ENCODE measurements at regions not wholly inside any gene's neighbourhood (a gene's known extent, or its start where the extent isn't known, plus 50 kb on each side); places are given as distances from the start of the nearest gene placed in this dataset.

DNA sequence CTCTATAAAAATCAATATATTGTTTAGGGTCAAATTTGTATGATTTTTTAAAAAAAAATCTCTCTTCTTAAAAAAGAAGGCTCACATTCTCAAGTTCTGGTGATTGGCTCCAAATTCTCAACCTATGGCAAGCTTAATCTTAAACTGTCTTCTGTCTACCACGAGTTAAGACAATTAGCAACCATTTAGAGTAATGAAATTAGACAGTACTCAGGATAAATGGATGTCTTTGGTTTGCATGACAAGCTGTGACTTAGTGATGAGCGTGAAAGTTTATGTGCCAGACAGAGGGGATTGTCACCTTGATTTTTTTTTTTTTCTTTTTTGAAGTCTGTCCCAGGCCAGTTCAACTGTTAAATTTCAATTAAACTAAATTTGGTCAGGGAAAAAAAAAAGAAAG, 1632.3 kb downstream of the MAT2B start:
- DNase-seq = no peak

DNA sequence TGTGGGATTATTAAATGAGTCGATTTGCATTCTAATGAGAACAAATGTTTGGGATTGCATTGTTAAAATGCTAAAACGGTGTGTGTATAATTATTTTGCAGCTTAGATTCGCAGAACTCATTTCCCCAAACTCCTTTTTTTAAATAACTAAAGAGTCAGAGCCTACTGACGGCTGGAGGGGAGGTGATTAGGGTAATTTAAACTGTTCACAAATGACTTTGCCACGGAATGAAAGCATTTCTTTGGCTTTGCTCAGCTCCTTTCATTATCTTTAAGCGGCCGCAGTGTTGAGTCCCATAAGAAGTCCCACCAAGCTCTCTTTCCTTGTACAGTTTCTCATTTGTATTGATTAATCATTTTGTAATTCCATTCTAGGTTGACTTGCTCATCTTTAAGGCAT, 1632.8 kb downstream of the MAT2B start:
- DNase-seq = no peak

DNA sequence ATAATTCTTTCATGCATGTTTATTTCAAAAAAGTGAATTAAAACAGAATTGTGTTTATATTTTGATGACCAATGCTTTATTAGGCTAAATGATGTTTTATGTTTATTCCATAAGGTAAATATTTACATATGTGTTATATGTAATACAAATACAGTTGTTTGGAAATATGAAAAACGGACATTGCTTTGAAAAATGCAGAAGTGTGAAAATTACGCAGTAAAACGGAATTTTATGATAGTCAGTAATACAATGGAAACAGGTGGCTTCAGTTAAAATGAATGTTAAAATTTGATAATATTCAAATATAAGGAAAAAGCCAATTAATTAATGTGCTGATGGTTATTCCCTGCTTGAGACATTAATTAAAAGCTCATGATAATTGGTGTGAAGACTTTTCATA, 1633.8 kb downstream of the MAT2B start:
- no peak for DNase-seq

DNA sequence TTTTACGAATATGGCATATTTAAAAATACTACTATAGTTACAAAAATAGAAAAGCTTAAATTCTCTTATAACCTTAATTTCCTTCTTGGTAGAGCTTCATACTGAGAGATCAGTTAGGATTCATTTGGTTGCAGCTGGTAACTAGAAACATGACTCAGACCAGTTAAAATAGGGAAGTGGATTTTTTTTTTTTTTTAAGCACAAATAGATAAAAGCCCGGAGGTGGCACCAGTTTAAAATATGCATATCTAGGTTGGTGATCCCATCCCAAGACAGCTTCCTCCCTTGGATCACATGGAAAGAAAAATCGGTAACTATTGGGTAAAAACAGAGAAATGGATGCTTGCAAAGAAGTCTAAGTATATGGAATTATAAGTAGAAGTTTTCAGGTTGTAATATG, 1634.3 kb downstream of the MAT2B start:
- no peak for DNase-seq

DNA sequence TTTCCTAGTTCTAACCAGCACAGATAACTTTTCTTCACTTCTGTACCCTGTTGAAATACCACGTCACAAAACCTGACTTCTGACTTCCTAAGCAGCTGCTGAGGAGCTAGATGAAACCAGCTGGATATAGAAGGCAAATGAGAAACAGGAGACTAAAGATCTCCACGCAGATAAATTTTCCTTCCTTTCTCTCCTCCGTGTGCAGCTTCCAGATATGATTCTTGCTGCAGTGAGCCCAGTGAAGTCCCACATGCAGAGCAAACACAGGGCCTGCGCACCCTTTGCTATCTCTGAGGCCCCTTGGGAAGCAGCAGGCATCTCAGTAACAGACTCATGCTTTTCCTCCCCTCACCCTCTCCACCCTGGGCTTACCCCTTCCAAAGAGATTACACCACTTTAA, 1638.3 kb downstream of the MAT2B start:
- DNase-seq = no peak

DNA sequence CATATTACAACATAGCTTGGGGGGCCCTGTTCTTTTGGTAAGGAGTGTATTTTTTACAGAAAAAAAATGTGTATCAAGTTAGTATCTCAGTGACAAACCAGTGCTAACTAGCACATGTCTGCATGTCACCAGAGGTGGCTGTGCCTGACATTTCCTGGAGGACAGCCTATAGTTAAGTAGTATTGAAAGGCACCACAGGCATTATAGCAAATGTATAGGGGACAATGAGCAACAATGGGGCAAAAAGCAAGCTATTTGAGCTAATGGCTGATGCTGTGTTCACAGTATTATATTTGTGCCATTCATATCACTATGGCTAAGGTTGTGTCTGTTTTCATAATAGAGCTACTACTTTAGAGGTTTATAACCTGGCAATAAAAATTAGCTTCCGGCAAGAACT, 1644.0 kb downstream of the MAT2B start:
- no peak for DNase-seq

DNA sequence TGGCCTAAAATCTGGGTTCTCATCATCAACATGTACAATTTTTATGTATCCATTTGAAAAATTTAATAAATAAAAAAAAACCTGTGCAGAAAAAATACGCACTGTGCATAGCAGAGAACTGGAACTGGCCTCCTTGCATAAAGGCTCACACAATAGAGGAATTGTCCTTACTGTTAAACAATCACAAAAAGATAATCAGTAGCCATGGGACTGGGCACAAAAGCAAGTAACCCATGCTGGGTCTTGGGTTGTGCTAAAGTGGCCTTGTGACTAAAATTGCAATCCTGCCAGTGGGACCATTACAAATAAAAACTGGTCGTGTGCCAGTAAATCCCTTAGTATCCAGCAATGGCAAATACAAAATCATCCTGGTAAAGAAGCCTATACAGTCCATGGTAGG, 1646.6 kb downstream of the MAT2B start:
- DNase-seq = no peak

DNA sequence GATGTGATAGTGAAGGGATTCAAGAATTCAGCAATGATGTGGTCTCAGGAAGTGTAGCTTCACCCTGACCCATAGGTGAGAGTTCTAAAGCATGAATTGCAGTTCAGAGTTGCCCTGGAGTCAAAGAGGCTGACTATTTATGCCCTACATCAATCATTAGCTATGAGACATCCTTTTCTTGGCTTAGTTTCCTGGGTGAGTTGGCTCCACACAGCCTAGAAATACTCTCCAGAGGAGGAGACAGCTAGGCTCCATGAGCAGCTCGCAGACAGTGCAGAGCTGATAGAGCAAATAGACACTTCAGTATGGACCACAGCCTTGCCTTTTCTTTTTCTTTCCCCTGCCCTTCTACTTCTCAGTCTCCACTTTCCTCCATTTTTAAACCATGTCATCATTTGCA, 1651.8 kb downstream of the MAT2B start:
- DNase-seq = no peak

DNA sequence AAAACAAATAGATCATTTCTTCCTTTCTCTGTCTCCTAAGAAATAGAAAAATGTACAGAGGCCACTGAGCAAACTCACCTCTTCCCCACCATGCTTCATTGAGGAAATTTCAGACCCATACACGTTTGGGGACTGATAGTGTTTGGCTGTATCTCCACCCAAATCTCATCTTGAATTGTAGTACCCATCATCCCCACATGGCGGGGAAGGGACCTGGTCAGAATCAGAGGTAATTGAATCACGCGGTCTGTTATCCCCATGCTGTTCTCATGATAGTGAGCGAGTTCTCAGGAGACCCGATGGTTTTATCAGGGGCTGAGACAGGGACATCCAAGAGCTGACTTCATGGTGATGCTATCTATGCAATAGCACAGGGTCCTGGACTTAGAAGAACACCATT, 1655.8 kb downstream of the MAT2B start:
- no peak for DNase-seq

DNA sequence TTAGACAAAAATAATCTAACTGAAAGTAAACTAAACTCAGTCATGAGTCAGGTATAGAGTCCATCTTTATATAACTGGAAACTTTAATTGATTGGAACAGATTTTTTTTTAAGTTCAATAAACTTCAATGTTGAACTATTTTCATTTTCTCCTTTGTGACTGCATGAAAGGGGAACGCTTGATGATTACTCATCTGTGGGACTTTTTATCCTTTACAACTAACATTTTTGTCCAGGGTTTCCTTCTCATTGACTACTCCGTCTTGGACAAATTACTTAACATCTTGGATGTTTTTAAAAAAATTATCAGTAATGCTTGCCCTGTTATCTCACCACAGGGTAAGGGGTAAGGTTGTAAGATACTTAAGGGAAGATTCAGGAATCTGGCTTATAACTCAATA, 1658.4 kb downstream of the MAT2B start:
- no peak for DNase-seq

DNA sequence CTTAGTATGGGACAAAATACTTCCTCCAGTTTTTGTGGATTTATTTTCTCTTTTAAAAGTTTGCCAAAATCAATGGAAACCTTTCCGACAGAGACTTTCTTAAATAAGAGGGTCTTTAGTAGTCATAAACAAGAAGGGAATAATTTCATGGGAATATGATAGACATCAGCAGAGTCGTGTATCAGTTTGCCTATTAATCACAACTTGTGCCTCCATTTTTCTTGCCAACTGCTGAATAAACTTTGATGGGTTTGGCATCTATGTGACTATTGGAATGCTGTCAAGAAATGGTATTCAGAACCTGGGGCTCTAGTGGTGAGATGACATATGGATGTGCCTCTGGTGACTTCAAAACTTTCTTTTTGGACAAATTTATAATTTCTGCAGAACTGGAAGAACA, 1668.2 kb downstream of the MAT2B start:
- DNase-seq = peak; percentile 17

DNA sequence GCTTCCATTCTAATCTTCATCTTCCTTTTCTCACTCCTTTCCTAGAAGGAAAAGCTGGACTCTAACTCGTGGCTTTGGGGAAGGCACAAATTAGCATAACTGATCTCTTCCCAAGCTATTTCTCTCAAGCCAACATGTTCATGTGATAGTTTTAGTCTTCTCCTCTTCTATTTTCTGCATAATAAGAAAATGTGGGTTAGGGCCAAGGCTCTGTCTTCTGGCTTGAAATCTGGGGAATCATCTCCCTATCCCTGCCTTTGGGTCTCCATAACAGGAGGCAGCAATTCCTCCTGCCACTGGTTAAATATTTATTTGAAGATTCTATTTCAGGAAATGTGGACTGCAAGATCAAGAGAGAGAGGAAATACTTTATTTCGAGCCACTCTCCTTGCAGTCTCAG, 1669.6 kb downstream of the MAT2B start:
- DNase-seq = no peak

DNA sequence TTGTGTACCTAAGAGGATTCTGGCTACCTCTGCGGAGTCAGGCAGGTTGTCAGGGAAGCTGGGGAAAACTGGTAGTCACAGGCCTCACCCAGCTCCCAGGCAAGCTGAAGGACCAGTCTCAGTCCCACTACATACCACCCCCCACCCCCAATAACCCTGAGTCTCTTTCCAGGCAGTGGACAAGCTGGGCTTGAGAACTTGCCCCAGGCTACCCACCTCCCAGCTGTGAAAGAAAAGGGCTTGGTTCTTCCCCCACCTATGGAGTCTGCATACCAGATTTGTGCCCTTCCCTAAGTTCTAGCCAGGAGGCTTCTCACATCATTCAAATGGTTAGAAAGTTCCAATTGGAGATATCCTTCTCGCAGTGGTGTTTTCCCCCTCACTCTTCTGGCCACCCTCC, 1678.8 kb downstream of the MAT2B start:
- DNase-seq = no peak

DNA sequence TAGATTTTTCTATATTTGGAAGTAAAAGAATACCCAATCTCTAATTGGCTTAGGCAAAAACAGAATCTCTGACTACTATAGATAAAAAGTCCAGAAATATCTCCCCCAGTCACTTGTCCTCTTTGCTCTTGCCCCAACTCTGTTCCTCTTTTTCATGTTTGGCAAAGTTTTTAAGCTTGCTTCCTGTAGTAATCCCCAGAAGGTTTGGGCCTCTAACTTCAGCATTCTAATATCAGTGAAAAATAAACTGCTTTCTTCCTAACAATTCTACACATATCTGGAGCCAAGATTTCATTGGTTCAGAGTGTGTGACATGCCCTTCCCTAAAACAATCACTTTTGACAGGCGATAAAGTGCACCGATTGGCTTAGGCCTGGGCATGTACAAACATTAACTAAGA, 1680.3 kb downstream of the MAT2B start:
- DNase-seq = no peak

DNA sequence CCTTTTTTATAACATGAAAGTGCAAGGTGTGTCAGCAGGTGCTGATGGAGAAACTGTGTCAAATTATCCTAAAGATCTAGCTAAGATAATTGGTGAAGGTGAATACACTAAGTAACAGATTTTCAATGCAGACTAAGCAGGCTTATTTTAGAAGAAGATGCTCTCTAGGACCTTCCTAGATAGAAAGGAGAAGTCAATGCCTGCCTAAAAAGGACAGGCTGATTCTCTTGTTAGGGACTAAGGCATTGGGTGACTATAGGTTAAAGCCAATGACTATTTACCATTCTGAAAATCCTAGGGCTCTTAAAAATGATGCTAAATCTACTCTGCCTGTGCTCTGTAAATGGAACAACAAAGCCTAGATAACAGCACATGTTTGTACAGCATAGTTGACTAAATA, 1682.4 kb downstream of the MAT2B start:
- DNase-seq = no peak

DNA sequence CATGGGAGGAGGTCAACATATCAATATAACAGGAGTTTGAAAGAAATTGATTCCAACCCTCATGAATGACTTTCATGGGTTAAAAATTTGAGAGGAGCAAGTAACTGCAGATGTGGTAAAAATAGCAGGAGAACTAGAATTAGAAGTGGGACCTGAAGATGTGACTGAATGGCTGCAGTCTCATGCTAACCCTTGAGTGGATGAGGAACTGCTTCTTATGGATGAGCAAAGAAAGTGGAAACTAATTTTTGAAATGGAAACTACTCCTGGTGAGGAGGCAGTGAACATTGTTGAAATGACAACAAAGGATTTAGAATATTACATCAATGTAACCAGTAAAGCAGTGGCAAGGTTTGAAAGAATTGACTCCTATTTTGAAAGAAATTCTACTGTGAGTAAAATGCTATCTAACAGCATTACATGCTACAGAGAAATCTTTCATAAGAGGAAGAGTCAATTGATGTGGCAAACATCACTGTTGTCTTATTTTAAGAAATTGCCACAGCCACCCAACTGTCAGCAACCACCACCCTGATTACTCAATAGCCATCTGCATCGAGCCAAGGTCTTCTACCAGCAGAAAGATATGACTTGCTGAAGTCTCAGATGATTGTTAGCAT, 1683.2 kb downstream of the MAT2B start:
- DNase-seq = no peak

DNA sequence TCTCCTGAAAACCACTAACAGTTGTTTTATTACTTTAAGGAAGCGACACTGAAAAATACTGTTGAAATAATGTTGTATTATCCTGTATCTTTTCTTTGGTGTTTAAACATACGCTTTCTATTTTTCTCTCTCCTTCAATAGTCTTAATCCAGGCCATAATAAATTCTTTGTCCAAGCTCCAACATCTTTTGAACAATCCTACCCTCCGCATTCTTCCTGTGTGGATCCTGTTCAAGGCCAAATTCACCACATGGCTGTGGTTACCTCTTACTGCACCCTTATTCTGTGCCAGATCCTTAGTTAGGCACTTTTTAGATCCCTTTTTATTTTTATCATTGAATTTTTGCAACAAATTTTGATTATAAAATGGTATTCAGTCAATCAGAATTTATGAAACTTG, 1691.5 kb downstream of the MAT2B start:
- no peak for DNase-seq

DNA sequence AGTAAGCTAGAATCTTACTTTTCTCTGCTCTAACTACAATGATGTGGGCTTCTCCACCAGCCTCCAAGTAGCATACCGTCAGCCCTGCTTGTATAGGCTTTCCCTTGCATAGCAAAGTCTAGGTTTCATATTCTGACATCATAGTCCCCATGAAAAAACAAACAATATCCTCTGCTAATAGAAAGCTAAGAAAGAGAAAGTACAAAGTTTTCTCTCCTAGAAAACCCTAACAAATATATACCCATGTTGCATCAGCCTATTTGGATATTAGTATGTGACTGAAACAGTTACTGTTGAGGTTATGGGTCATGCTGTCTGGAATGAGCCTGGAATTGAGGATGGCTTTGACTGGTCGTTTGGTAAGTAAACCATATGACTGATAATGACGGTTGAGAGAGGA, 1696.0 kb downstream of the MAT2B start:
- no peak for DNase-seq

DNA sequence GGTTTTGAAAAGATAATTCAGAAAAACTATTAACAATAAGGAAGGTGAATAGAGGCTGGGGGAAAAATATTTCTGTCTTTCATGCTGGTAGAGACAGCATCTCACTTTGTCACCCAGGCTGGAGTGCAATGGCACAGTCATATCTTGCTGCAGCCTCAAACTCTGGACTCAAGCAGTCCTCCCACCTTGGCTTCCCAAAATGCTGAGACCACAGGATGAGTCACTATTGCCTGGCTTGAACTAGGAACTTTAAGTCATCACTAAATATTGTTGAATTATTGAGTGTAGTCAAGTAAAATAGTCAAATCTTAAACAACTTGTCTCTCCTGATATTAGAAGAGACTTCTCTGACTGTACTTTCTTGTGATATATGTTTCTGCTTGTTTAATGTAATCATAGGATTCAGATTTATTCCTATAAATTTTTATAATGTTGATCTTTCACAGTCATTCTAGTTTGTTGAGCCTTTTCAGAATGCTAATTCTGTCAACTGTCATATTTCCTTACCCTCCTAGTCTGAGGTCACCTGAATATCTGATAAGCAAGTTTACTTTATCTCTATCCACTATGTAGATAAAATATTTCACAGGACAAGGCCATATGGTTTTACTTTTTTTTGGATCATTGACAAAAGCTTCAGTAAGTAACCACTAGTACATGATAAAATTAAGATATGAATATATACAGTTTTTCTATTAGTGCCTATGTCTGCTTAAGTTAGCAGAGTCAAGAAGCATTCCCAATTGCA, 1696.5 kb downstream of the MAT2B start:
- DNase-seq = no peak

DNA sequence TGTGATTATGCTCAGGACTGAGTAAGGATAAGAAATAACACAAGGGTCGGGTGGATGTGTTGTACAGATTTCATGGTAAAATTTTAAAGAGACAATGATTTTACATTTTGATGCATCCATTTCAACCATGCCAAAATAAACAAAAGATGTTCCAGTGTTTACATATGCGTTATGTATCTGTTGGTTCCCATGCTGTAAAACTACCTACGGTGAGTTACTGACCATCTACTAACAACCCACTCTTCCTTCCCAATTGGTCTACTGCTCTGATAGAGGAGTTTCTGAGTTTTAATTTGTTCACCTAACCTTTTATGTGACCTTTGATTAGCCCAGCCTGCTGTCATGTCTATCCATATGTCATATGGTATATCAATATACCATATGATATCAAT, 1697.1 kb downstream of the MAT2B start:
- DNase-seq = no peak

DNA sequence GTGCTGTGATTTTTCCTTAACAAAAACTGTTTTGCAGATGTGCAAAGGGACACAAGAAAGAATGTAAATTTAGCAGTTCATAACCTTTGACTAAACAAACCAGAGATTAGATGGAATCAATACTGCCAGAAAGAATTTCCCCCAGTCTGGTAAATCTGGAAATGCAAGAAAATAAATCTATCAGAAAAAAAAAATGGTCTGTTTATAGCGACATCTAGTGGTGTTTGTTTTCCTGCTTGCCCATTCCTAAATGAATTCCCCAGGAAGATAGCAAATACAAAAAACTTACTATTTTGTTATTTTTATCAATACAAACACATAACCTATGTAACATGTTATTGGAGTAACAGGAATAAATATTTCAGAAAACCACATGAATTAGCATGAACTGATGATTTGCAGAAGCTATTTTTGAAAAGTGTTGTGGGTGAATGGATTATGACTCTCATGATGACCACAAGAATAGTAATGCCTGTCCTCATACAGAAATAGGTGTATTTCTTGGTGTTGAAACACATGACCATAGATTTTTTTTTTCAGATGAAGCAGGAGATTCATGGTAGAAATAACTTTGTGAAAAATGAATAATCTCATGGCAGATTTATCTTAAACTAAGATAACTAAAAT, 1703.8 kb downstream of the MAT2B start:
- peak; percentile 23 for DNase-seq

DNA sequence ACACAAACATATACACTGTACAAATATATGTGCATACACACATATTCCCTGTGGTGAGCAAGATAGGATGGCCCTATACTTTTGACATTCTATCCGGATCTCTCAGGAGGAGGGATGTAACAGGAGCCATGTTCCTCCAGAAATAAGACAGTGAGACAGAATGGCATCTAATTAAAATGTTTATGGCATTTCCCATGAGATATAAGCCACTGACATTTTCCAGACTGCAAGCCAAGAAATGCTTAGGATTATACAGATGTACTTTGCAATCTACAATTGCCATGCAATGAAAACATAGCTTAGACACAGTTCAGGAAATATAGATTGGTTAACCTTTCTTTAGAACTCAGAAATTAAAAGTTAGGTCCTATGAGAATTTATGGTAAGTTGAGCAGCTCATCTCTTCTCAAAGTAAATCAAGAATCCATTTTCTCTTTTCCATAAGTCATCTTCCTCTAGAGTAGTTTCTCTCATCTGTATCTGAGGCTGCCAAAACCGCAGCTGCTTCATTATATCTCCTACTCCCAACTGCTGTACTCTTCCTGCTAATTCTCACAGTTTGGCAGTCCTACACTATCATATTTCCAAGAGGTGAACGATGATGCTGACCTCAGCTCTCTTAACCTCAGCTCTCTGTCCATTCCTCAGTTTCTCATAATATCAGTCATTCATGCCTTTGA, 1719.1 kb downstream of the MAT2B start:
- no peak for DNase-seq

DNA sequence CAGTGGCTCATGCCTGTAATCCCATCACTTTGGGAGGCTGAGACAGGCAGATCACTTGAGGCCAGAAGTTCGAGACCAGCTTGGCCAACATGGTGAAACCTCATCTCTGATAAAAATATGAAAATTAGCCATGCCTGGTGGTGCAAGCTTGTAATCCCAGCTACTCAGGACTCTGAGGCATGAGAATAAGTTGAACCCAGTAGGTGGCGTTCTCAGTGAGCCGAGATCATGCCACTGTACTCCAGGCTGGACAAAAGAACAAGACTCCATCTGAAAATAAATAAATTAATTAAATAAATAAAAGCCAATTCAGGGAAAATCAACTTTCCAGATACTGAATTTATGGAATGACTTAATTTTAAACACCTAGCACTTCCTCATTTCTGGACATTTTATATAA, 1722.1 kb downstream of the MAT2B start:
- no peak for DNase-seq

DNA sequence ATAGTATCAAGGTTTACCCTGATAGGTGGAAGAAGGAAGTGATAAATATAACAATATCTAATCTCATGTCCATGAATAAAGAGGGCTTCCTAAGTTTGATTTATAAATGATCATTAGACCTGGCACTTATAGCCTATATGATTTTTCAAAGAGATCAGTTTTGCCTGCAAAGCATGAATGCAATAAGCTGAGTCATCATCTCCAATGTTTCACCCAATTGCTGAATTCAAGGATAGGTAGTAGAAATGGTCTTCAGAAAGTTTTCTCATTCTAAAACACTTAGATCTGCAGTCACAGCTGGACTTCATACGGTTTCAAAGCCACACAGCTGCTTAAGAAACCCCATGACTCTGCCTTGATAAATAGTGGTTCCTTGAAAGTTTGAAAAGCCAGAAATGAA, 1722.8 kb downstream of the MAT2B start:
- no peak for DNase-seq
